OCI-LY7 (cell line): ENCODE measurements at regions not wholly inside any gene's neighbourhood (a gene's known extent, or its start where the extent isn't known, plus 50 kb on each side); places are given as distances from the start of the nearest gene placed in this dataset.

Source experiments
- BruUV-seq: library from RNA; stranded (reverse); fragments of 400-500 nt; replicated peaks from 2 replicates; lab custom pipeline; 2021; lab: Mats Ljungman, UMichigan
- CTCF ChIA-PET: fragments of 300-600 bp; sonication (Branson Sonifier 250); formaldehyde crosslinking; loops from one replicate; lab custom pipeline; 2022; ENCODE audit warnings: antibody characterized with exemption; ENCODE audit not compliant: unreplicated experiment; lab: Charles Lee
- POLR2A ChIA-PET: fragments of 300-600 bp; sonication (Branson Sonifier 250); formaldehyde crosslinking; loops from one replicate; lab custom pipeline; 2022; ENCODE audit warnings: antibody characterized with exemption; lab: Charles Lee
- DNase-seq: peaks from one replicate; pipeline ENCODE4 v3.0.0-alpha.2; 2015; ENCODE audit warnings: low spot score
- H2AFZ ChIP-seq: fragments of 200-600 bp; sonication (generic), shearing (Covaris generic); 2 replicates; pipeline ENCODE4 v1.6.1; 2014; ENCODE audit warnings: mild to moderate bottlenecking, antibody characterized with exemption, low read length, moderate library complexity
- H3K27ac ChIP-seq: fragments of 200-600 bp; sonication (generic); 2 replicates; pipeline ENCODE4 v1.5.1; 2014; ENCODE audit warnings: mixed run types, low read depth, mild to moderate bottlenecking, moderate library complexity, low read length, inconsistent platforms; ENCODE audit not compliant: poor library complexity, severe bottlenecking
- H3K36me3 ChIP-seq: fragments of 200-600 bp; sonication (generic); 2 replicates; pipeline ENCODE4 v1.6.1; 2014; ENCODE audit warnings: mild to moderate bottlenecking, antibody characterized with exemption, low read length, moderate library complexity, mixed read lengths; ENCODE audit not compliant: insufficient read depth
- H3K4me1 ChIP-seq: fragments of 200-600 bp; sonication (generic); 2 replicates; pipeline ENCODE4 v1.5.1; 2014; ENCODE audit warnings: mild to moderate bottlenecking, low read length; ENCODE audit not compliant: insufficient read depth, poor library complexity, severe bottlenecking
- H3K4me2 ChIP-seq: fragments of 200-600 bp; sonication (generic); 2 replicates; pipeline ENCODE4 v1.6.1; 2014; ENCODE audit warnings: mild to moderate bottlenecking, low read length
- H3K4me3 ChIP-seq: fragments of 200-600 bp; sonication (generic); 2 replicates; pipeline ENCODE4 v1.5.1; 2014; ENCODE audit warnings: mild to moderate bottlenecking, low read depth, low read length; ENCODE audit not compliant: poor library complexity, severe bottlenecking
- H3K79me2 ChIP-seq: fragments of 200-600 bp; sonication (generic); 2 replicates; pipeline ENCODE4 v1.6.1; 2016; ENCODE audit warnings: low read depth, mild to moderate bottlenecking, low read length, moderate library complexity, mixed read lengths; ENCODE audit not compliant: insufficient read depth
- H3K9me2 ChIP-seq: fragments of 200-600 bp; sonication (generic); 2 replicates; pipeline ENCODE4 v1.6.1; 2016; ENCODE audit warnings: mild to moderate bottlenecking, low read length, mixed read lengths; ENCODE audit not compliant: insufficient read depth
- H3K9me3 ChIP-seq: fragments of 200-600 bp; sonication (generic); 2 replicates; pipeline ENCODE4 v1.6.1; 2014; ENCODE audit warnings: mild to moderate bottlenecking, mixed run types, low read length, mixed read lengths
- H4K20me1 ChIP-seq: fragments of 200-600 bp; sonication (generic); 2 replicates; pipeline ENCODE4 v1.6.1; 2014; ENCODE audit warnings: mild to moderate bottlenecking, antibody characterized with exemption, low read length, moderate library complexity, mixed read lengths; ENCODE audit not compliant: insufficient read depth
- EZH2phosphoT487 ChIP-seq: fragments of 200-600 bp; sonication (generic); IDR thresholded peaks from 2 replicates; pipeline ENCODE4 v1.6.1; 2018; ENCODE audit warnings: low read depth, borderline replicate concordance, mild to moderate bottlenecking, mixed run types, antibody characterized with exemption, low read length, moderate library complexity, mixed read lengths
- intact Hi-C: fragments of 100-400 bp; cut with micrococcal nuclease; formaldehyde crosslinking; loops from one replicate; pipeline ENCODE4 v1.10.0; 2022; ENCODE audit not compliant: unreplicated experiment
- TF ChIP-seq, protein P1 (sequence below): fragments of 200-600 bp; sonication (generic); conservative IDR thresholded peaks from 2 replicates; pipeline ENCODE4 v1.5.1; 2014; ENCODE audit warnings: mild to moderate bottlenecking, antibody characterized with exemption, low read length, moderate library complexity, mixed read lengths

DNA sequence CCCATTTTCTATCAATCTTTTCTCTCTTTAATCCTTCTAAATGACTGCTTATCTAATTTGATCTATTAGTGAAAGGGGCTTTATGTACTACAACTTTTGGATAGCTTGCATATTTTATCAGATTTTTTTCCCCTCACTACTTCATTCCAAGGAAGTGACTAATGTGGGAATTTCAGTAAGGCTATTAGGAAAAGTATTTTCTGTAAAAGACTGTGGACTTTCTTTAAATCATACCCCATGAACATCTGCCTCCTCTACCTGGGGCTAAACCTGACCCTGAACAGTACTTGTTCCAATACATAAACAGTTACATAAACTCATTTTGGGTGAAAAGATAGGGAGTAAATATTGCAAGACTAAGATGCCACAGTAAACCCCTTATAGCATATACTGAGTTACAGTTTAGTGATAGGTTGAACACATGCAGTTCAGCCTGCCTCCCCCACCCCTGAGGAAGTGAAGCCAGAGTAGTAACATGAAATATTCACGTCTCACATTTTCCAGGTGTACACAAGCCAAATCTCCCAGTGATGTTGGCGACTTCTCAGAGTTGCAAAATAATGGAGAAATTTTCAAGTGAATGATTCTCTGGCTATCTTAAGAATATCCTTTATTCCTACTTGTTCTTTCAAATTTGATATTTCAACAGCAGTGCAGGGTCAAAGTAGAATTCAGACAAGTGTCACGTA is 590.9 kb upstream of the ZEB2 start:
- ChIA-PET POLR2A (interaction anchor here (0.5 to 1.3 kb wide), 7 partner anchors 10 to 495 kb away, joined by 3 to 6 read pairs (median 3); no protein-coding TSS in a partner anchor), CTCF (no interaction called here)
- H2AFZ ChIP-seq = no peak overlapping the region
- no peaks in the 10 kb centered on the region for H4K20me1 ChIP-seq
- intact Hi-C loops = no loop called here
- no peaks in the 10 kb centered on the region for H3K9me2 ChIP-seq
- H3K4me1 ChIP-seq = no peaks in the 10 kb centered on the region
- no peak for DNase-seq
- no TSS peak for BruUV-seq
- H3K9me3 ChIP-seq = no peaks in the 10 kb centered on the region
- H3K4me3 ChIP-seq = no peak overlapping the region
- H3K27ac ChIP-seq = no peak overlapping the region
- H3K79me2 ChIP-seq = no peaks in the 10 kb centered on the region
- TF ChIP-seq, protein P1, sequence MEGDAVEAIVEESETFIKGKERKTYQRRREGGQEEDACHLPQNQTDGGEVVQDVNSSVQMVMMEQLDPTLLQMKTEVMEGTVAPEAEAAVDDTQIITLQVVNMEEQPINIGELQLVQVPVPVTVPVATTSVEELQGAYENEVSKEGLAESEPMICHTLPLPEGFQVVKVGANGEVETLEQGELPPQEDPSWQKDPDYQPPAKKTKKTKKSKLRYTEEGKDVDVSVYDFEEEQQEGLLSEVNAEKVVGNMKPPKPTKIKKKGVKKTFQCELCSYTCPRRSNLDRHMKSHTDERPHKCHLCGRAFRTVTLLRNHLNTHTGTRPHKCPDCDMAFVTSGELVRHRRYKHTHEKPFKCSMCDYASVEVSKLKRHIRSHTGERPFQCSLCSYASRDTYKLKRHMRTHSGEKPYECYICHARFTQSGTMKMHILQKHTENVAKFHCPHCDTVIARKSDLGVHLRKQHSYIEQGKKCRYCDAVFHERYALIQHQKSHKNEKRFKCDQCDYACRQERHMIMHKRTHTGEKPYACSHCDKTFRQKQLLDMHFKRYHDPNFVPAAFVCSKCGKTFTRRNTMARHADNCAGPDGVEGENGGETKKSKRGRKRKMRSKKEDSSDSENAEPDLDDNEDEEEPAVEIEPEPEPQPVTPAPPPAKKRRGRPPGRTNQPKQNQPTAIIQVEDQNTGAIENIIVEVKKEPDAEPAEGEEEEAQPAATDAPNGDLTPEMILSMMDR = no peak
- TF ChIP-seq EZH2phosphoT487 = no peak
- H3K4me2 ChIP-seq = no peak overlapping the region
- no peaks in the 10 kb centered on the region for H3K36me3 ChIP-seq

GRCh38 chr2:145108959-145109710 is 589.2 kb upstream of the ZEB2 start:
- intact Hi-C loops = no loop called here
- CTCF ChIA-PET = no interaction called here

More at GRCh38 chr2:145108959-145109710, 589.2 kb upstream of the ZEB2 start:
- Histone ChIP-seq H3K9me2 (no peaks in the 10 kb centered on the region), H3K79me2 (no peaks in the 10 kb centered on the region), H3K27ac (no peak overlapping the region), H3K36me3 (no peaks in the 10 kb centered on the region), H2AFZ (no peak overlapping the region), H3K4me1 (no peaks in the 10 kb centered on the region), H3K4me2 (no peak overlapping the region), H3K9me3 (no peaks in the 10 kb centered on the region), H4K20me1 (no peaks in the 10 kb centered on the region), H3K4me3 (no peak overlapping the region)
- no peak for TF ChIP-seq EZH2phosphoT487
- TF ChIP-seq, protein P1 = no peak
- POLR2A ChIA-PET = interaction anchor here (0.7 to 1.3 kb wide), 4 partner anchors 12 to 1207 kb away, joined by 3 to 6 read pairs (median 4); no protein-coding TSS in a partner anchor
- BruUV-seq = no TSS peak
- DNase-seq = no peak
